ENCODE measurements at regions not wholly inside any gene's neighbourhood (a gene's known extent, or its start where the extent isn't known, plus 50 kb on each side); places are given as distances from the start of the nearest gene placed in this dataset.

GRCh38 chr12:93994721-93995120 lies 153.7 kb upstream of the PLXNC1 start:
- no peak for TF ChIP-seq POLR2A (IDR thresholded peaks at IDR 0.05)
- no peak for TF ChIP-seq CTCF (IDR thresholded peaks at IDR 0.05)

Data from lower leg skin (tissue), 3 donors.